ENCODE measurements at regions not wholly inside any gene's neighbourhood (a gene's known extent, or its start where the extent isn't known, plus 50 kb on each side); places are given as distances from the start of the nearest gene placed in this dataset.

- no peak for TF ChIP-seq CTCF (conservative IDR thresholded peaks at IDR 0.05; ENCODE audit: low read depth, low read length)
- TF ChIP-seq EZH2phosphoT487 (IDR thresholded peaks at IDR 0.05; ENCODE audit: borderline replicate concordance, low read length), result no peak
- TF ChIP-seq EZH2 (IDR thresholded peaks at IDR 0.05; ENCODE audit: low read length, unreplicated experiment), result no peak
Measured at GRCh38 chr5:50550267-50550666, 109.2 kb upstream of the EMB start.

Data from PC-3 (cell line).